GM21786 (cell line): ENCODE measurements at regions not wholly inside any gene's neighbourhood (a gene's known extent, or its start where the extent isn't known, plus 50 kb on each side); places are given as distances from the start of the nearest gene placed in this dataset.

ENCODE experiments used
- ATAC-seq: cut with Tn5 transposase; IDR thresholded peaks from one replicate; pipeline ENCODE4 v1.9.1; 2021; ENCODE audit not compliant: unreplicated experiment

GRCh38 chr10:107717046-107717445 is 552.5 kb upstream of the SORCS1 start:
- no peak for ATAC-seq

- ATAC-seq, result no peak
Measured at GRCh38 chr10:107715565-107715964, 551.1 kb upstream of the SORCS1 start.

GRCh38 chr10:107708981-107709380 is 544.5 kb upstream of the SORCS1 start:
- ATAC-seq, result no peak

- ATAC-seq, result no peak
Measured at GRCh38 chr10:107706096-107706725, 541.7 kb upstream of the SORCS1 start.

GRCh38 chr10:107701943-107702342 is 537.4 kb upstream of the SORCS1 start:
- no peak for ATAC-seq

- ATAC-seq, result peak; percentile 58
Measured at GRCh38 chr10:107692072-107692471, 527.6 kb upstream of the SORCS1 start.

- ATAC-seq, result peak; percentile 60
Measured at GRCh38 chr10:107689323-107689722, 524.8 kb upstream of the SORCS1 start.

GRCh38 chr10:107687701-107688100 is 523.2 kb upstream of the SORCS1 start:
- no peak for ATAC-seq

GRCh38 chr10:107686095-107686494 is 521.6 kb upstream of the SORCS1 start:
- ATAC-seq, result peak; percentile 55

- no peak for ATAC-seq
Measured at GRCh38 chr10:107671960-107672359, 507.5 kb upstream of the SORCS1 start.

- no peak for ATAC-seq
Measured at GRCh38 chr10:107666214-107666613, 501.7 kb upstream of the SORCS1 start.

- ATAC-seq, result no peak
Measured at GRCh38 chr10:107665459-107665858, 501.0 kb upstream of the SORCS1 start.

GRCh38 chr10:107657851-107658250 is 493.3 kb upstream of the SORCS1 start:
- no peak for ATAC-seq

GRCh38 chr10:107656932-107657331 is 492.4 kb upstream of the SORCS1 start:
- ATAC-seq, result no peak

GRCh38 chr10:107653832-107654287 is 489.4 kb upstream of the SORCS1 start:
- peak; percentile 71 for ATAC-seq

GRCh38 chr10:107650939-107651338 is 486.4 kb upstream of the SORCS1 start:
- no peak for ATAC-seq

- no peak for ATAC-seq
Measured at GRCh38 chr10:107649249-107649648, 484.7 kb upstream of the SORCS1 start.

- peak; percentile 66 for ATAC-seq
Measured at GRCh38 chr10:107647462-107647861, 483.0 kb upstream of the SORCS1 start.

GRCh38 chr10:107631876-107632275 is 467.4 kb upstream of the SORCS1 start:
- no peak for ATAC-seq

GRCh38 chr10:107626862-107627261 is 462.4 kb upstream of the SORCS1 start:
- ATAC-seq, result no peak

GRCh38 chr10:107623292-107623691 is 458.8 kb upstream of the SORCS1 start:
- ATAC-seq, result no peak

- no peak for ATAC-seq
Measured at GRCh38 chr10:107619139-107619538, 454.6 kb upstream of the SORCS1 start.

- ATAC-seq, result no peak
Measured at GRCh38 chr10:107618504-107618994, 454.0 kb upstream of the SORCS1 start.
